Fibroblast of lung (primary cell): ENCODE measurements at regions not wholly inside any gene's neighbourhood (a gene's known extent, or its start where the extent isn't known, plus 50 kb on each side); places are given as distances from the start of the nearest gene placed in this dataset.

Experiments used
- DNase-seq, 2 donors: peaks; one replicate each; pipeline versions ENCODE4 v3.0.0 to v3.0.0-alpha.2; 2010; ENCODE audit warnings: low read depth in 2 of 2
- H2AFZ ChIP-seq: 2 replicates; pipeline ENCODE4 v1.5.1; 2012; ENCODE audit warnings: low read length, control low read depth, inconsistent platforms
- H3K27ac ChIP-seq: 2 replicates; pipeline ENCODE4 v1.5.1; 2011; ENCODE audit warnings: low read length, control low read depth; ENCODE audit not compliant: insufficient read depth
- H3K27me3 ChIP-seq: 2 replicates; pipeline ENCODE4 v1.5.1; 2011; ENCODE audit warnings: mild to moderate bottlenecking, low read length; ENCODE audit not compliant: control insufficient read depth, insufficient read depth
- H3K36me3 ChIP-seq: 2 replicates; pipeline ENCODE4 v1.5.1; 2011; ENCODE audit warnings: low read length; ENCODE audit not compliant: control insufficient read depth, insufficient read depth
- H3K4me1 ChIP-seq: 2 replicates; pipeline ENCODE4 v1.5.1; 2011; ENCODE audit warnings: low read length; ENCODE audit not compliant: control insufficient read depth, insufficient read depth; ENCODE audit errors: extremely low read depth
- H3K4me2 ChIP-seq: 2 replicates; pipeline ENCODE4 v1.5.1; 2011; ENCODE audit warnings: low read length, control low read depth; ENCODE audit not compliant: insufficient read depth; ENCODE audit errors: extremely low read depth
- H3K4me3 ChIP-seq, 4 experiments: fragments of 200-600 bp in 1 of 4; sonication (generic) in 1 of 4; replicated peaks in 1 of 4; 2 replicates each; pipeline ENCODE4 v1.5.1; 2011 to 2016; ENCODE audit warnings: low read length in 4 of 4, low read depth in 3 of 4, mild to moderate bottlenecking in 3 of 4, control low read depth in 2 of 4, inconsistent platforms in 1 of 4, mixed read lengths in 1 of 4; ENCODE audit not compliant: insufficient read depth in 1 of 4; ENCODE audit errors: control extremely low read depth in 1 of 4
- H3K79me2 ChIP-seq: 2 replicates; pipeline ENCODE4 v1.5.1; 2012; ENCODE audit warnings: mild to moderate bottlenecking, low read length, inconsistent platforms; ENCODE audit not compliant: control insufficient read depth, insufficient read depth
- H3K9ac ChIP-seq: 2 replicates; pipeline ENCODE4 v1.5.1; 2011; ENCODE audit warnings: mild to moderate bottlenecking, low read length, control low read depth; ENCODE audit not compliant: insufficient read depth
- H3K9me3 ChIP-seq: 2 replicates; pipeline ENCODE4 v1.5.1; 2012; ENCODE audit warnings: low read depth, low read length; ENCODE audit not compliant: control insufficient read depth, insufficient read depth
- H4K20me1 ChIP-seq: 2 replicates; pipeline ENCODE4 v1.5.1; 2011; ENCODE audit warnings: low read length; ENCODE audit not compliant: control insufficient read depth, insufficient read depth; ENCODE audit errors: extremely low read depth
- EZH2 ChIP-seq: IDR thresholded peaks from 2 replicates; pipeline ENCODE4 v1.5.1; 2012; ENCODE audit warnings: low read length, control low read depth, mild to moderate bottlenecking; ENCODE audit errors: missing control alignments
- TF ChIP-seq, protein P1 (sequence below), 2 donors: IDR thresholded peaks in 1 of 2; conservative IDR thresholded peaks in 1 of 2; 1 replicate in 1 of 2; 2 replicates in 1 of 2; pipeline ENCODE4 v1.5.1; 2011 to 2012; ENCODE audit warnings: low read length in 2 of 2, control low read depth in 1 of 2, inconsistent platforms in 1 of 2, low read depth in 1 of 2, mild to moderate bottlenecking in 1 of 2

DNA sequence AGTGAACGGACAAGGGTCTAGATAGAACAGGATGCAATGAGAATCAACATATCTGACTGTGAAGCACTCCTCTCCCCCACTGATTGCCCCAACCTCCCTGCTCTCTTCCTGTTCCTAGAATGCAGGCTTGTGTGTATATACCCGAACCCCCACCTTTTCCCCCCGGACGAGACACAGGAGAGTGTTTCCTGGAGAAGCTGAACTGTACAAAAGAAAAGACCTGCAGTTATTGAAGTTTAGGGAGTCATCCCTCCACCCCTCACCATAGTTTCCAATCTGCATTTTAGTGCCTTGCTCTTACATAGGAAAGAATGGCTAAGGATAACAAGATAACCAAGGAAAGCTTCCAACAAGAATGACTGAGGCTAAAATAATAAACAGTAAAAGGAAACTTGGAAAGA lies 55.5 kb upstream of the PDE10A start:
- TF ChIP-seq, protein P1, sequence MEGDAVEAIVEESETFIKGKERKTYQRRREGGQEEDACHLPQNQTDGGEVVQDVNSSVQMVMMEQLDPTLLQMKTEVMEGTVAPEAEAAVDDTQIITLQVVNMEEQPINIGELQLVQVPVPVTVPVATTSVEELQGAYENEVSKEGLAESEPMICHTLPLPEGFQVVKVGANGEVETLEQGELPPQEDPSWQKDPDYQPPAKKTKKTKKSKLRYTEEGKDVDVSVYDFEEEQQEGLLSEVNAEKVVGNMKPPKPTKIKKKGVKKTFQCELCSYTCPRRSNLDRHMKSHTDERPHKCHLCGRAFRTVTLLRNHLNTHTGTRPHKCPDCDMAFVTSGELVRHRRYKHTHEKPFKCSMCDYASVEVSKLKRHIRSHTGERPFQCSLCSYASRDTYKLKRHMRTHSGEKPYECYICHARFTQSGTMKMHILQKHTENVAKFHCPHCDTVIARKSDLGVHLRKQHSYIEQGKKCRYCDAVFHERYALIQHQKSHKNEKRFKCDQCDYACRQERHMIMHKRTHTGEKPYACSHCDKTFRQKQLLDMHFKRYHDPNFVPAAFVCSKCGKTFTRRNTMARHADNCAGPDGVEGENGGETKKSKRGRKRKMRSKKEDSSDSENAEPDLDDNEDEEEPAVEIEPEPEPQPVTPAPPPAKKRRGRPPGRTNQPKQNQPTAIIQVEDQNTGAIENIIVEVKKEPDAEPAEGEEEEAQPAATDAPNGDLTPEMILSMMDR (conservative IDR thresholded peaks at IDR 0.05 in 1 of 2, IDR thresholded peaks at IDR 0.05 in 1 of 2; ENCODE audit: low read depth in 1 of 2, low read length in 2 of 2), result no peak
- TF ChIP-seq EZH2, result no peak
- Histone ChIP-seq H3K4me1 (no peaks in the 10 kb centered on the region), H3K36me3 (no peaks in the 10 kb centered on the region), H3K27ac (no peak overlapping the region), H3K79me2 (no peaks in the 10 kb centered on the region), H3K9ac (no peak overlapping the region), H3K9me3 (no peaks in the 10 kb centered on the region), H3K27me3 (no peaks in the 10 kb centered on the region), H3K4me2 (no peak overlapping the region), H3K4me3 (no peak overlapping the region), H4K20me1 (no peaks in the 10 kb centered on the region), H2AFZ (no peak overlapping the region)
- peak; percentile 49 to 71 for DNase-seq

DNA sequence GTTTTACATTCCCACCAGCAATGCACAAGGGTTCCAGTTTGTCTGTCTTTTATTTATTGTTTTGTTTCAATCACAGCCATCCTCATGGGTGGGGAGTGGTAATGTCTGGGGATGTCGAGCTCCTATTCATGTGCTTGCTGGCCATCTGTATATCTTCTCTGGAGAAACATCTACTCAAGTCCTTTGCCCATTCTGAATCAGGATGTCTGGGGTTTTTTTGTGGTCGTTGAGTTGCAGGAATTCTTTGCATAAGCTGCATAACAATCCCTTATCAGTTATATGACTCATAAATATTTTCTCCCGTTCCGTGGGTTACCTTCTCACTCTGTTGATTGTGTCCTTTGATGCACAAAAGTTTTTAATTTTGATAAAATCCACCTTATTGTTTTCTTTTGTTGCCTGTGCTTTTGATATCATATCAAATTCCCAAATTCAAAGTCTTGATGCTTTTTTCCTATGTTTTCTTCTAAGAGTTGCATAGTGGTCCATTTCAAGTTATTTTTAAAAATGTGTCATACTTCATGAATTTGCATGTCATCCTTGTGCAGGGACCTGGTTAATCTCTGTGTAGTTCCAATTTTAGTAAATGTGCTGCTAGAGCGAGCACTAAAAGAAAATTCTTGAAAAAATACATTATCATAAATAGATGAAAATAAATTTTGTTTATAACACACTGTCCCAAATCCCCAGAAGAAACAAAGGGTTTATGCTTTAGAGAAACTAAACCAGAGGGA lies 54.9 kb upstream of the PDE10A start:
- Histone ChIP-seq H3K79me2 (no peaks in the 10 kb centered on the region), H3K9me3 (no peaks in the 10 kb centered on the region), H3K36me3 (no peaks in the 10 kb centered on the region), H3K4me2 (no peak overlapping the region), H3K9ac (no peak overlapping the region), H4K20me1 (no peaks in the 10 kb centered on the region), H3K4me3 (no peak overlapping the region), H3K4me1 (no peaks in the 10 kb centered on the region), H2AFZ (no peak overlapping the region), H3K27ac (no peak overlapping the region), H3K27me3 (no peaks in the 10 kb centered on the region)
- no peak for TF ChIP-seq EZH2
- TF ChIP-seq, protein P1 (conservative IDR thresholded peaks at IDR 0.05 in 1 of 2, IDR thresholded peaks at IDR 0.05 in 1 of 2; ENCODE audit: low read depth in 1 of 2, low read length in 2 of 2), result no peak
- peak; percentile 5 to 82 for DNase-seq

DNA sequence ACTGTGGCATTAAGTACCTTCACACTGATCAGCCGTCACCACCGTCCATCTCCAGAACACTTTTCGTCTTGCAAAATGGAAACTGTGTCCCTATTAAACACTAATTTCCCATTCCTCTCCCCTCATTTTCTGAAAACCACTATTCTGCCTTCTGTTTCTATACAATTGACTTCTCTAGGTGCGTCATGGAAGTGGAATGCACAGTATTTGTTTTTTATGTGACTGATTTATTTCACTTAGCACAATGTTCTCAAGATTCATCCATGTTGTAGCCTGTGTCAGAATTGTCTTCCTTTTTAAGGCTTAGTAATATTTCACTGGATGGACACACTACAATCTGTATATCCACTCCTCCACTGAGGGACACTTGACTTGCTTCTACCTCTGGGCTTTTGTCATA lies 53.8 kb upstream of the PDE10A start:
- H3K79me2 ChIP-seq, result no peaks in the 10 kb centered on the region
- no peaks in the 10 kb centered on the region for H4K20me1 ChIP-seq
- H2AFZ ChIP-seq, result no peak overlapping the region
- no peak overlapping the region for H3K27ac ChIP-seq
- no peaks in the 10 kb centered on the region for H3K27me3 ChIP-seq
- H3K36me3 ChIP-seq, result no peaks in the 10 kb centered on the region
- H3K4me3 ChIP-seq, result no peak overlapping the region
- H3K4me1 ChIP-seq, result no peaks in the 10 kb centered on the region
- no peak overlapping the region for H3K9ac ChIP-seq
- no peaks in the 10 kb centered on the region for H3K9me3 ChIP-seq
- no peak overlapping the region for H3K4me2 ChIP-seq
- DNase-seq, result no peak
- TF ChIP-seq EZH2, result no peak
- TF ChIP-seq, protein P1 (conservative IDR thresholded peaks at IDR 0.05 in 1 of 2, IDR thresholded peaks at IDR 0.05 in 1 of 2; ENCODE audit: low read depth in 1 of 2, low read length in 2 of 2), result no peak
